Body of pancreas (tissue), 4 donors: ENCODE measurements at regions not wholly inside any gene's neighbourhood (a gene's known extent, or its start where the extent isn't known, plus 50 kb on each side); places are given as distances from the start of the nearest gene placed in this dataset.

Experiments
- POLR2A ChIP-seq, 3 donors: fragments of 450-650 bp; IDR thresholded peaks; one replicate each; pipeline ENCODE4 v1.6.1; 2016; ENCODE audit warnings: antibody characterized with exemption in 3 of 3, mild to moderate bottlenecking in 2 of 3
- TF ChIP-seq, protein P1 (sequence below), 7 experiments: fragments of 450-650 bp in 4 of 7; fragments of 200-600 bp in 3 of 7; sonication (generic) in 3 of 7; IDR thresholded peaks; one replicate each; pipeline ENCODE4 v1.5.1; 2016 to 2019; ENCODE audit warnings: antibody characterized with exemption in 7 of 7

DNA sequence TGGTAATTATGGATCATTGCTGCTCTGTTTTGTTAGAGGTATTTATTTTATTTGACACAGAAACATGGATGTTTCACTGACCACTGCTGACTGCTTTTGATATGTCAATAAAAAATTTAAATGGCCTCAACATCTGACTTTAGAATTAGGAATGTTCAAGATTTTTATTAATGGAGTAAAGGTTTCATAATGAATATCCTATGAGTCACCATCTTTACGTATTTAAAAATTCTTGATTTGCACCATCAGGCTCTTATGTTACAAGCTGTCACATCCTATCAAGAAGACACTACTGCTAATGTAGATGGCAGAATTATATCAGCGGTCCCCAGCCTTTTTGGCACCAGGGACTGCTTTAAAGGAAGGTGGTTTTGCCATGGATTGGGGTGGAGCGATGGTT, 578.7 kb upstream of the NRP1 start:
- TF ChIP-seq, protein P1, sequence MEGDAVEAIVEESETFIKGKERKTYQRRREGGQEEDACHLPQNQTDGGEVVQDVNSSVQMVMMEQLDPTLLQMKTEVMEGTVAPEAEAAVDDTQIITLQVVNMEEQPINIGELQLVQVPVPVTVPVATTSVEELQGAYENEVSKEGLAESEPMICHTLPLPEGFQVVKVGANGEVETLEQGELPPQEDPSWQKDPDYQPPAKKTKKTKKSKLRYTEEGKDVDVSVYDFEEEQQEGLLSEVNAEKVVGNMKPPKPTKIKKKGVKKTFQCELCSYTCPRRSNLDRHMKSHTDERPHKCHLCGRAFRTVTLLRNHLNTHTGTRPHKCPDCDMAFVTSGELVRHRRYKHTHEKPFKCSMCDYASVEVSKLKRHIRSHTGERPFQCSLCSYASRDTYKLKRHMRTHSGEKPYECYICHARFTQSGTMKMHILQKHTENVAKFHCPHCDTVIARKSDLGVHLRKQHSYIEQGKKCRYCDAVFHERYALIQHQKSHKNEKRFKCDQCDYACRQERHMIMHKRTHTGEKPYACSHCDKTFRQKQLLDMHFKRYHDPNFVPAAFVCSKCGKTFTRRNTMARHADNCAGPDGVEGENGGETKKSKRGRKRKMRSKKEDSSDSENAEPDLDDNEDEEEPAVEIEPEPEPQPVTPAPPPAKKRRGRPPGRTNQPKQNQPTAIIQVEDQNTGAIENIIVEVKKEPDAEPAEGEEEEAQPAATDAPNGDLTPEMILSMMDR (IDR thresholded peaks at IDR 0.05): no peak
- TF ChIP-seq POLR2A (IDR thresholded peaks at IDR 0.05): no peak
